Adrenal gland (tissue), 5 donors: ENCODE measurements at regions not wholly inside any gene's neighbourhood (a gene's known extent, or its start where the extent isn't known, plus 50 kb on each side); places are given as distances from the start of the nearest gene placed in this dataset.

Experiments used
- POLR2A ChIP-seq, 2 donors: fragments of 450-650 bp; IDR thresholded peaks; one replicate each; pipeline ENCODE4 v1.6.1; 2017; ENCODE audit warnings: antibody characterized with exemption in 2 of 2, mild to moderate bottlenecking in 2 of 2, moderate library complexity in 1 of 2
- TF ChIP-seq, protein P1 (sequence below), 6 experiments: fragments of 450-650 bp in 4 of 6; fragments of 200-600 bp in 2 of 6; sonication (generic) in 1 of 6; IDR thresholded peaks; 1 replicate in 5 of 6; 2 replicates in 1 of 6; pipeline versions ENCODE4 v1.5.1 to v1.8.0; 2016 to 2021; ENCODE audit warnings: antibody characterized with exemption in 6 of 6, mild to moderate bottlenecking in 2 of 6, moderate library complexity in 1 of 6
- donor health status: DM: no; HTN: no; CAD: no.

DNA sequence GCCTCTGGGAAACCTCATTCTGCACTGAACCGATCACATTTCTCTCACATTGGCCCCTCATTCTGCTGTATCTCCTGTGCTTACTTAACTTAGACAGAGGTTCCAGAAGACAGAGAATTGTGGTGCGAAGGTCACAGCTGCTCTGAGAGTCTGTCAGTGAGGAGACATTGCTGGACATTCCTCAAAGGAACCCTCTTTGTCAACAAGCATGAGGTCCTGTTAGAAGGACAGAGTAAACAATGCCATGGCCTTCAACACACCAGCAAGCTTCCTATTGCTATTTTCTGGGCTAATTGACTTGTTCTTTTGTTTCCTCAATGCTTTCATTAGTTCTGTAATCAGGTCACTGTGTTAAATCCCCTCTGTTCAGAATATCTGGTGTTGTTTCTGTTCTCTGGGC, 109.3 kb upstream of the FZD8 start:
- TF ChIP-seq, protein P1, sequence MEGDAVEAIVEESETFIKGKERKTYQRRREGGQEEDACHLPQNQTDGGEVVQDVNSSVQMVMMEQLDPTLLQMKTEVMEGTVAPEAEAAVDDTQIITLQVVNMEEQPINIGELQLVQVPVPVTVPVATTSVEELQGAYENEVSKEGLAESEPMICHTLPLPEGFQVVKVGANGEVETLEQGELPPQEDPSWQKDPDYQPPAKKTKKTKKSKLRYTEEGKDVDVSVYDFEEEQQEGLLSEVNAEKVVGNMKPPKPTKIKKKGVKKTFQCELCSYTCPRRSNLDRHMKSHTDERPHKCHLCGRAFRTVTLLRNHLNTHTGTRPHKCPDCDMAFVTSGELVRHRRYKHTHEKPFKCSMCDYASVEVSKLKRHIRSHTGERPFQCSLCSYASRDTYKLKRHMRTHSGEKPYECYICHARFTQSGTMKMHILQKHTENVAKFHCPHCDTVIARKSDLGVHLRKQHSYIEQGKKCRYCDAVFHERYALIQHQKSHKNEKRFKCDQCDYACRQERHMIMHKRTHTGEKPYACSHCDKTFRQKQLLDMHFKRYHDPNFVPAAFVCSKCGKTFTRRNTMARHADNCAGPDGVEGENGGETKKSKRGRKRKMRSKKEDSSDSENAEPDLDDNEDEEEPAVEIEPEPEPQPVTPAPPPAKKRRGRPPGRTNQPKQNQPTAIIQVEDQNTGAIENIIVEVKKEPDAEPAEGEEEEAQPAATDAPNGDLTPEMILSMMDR (IDR thresholded peaks at IDR 0.05): no peak
- TF ChIP-seq POLR2A (IDR thresholded peaks at IDR 0.05): no peak
